ENCODE measurements at regions not wholly inside any gene's neighbourhood (a gene's known extent, or its start where the extent isn't known, plus 50 kb on each side); places are given as distances from the start of the nearest gene placed in this dataset.
"Not testable (repeated sequence)": the region's sequence is repeated elsewhere in the genome, so short reads cannot be mapped to it uniquely, and the experiment has no call there.

DNA sequence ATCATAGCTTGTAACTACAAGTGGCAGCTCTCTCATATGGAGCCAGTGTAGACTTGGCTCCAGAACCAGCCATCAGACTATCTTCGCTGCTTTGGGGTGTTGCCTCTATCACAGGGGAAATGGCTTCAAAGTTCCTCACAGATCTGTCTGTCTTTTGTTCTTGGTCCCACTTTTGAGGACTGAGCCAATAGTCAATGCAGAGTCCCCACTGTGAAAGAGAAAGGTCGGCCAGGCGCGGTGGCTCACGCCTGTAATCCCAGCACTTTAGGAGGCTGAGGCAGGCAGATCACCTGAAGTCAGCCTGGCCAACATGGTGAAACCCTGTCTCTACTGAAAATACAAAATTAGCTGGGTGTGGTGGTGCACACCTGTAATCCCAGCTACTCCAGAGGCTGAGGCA, 86.9 kb upstream of the FZD7 start:
- not testable (repeated sequence) for ATAC-seq (replicated peaks); H3K36me3 Mint-ChIP-seq (ENCODE audit: low read depth); H3K4me3 Mint-ChIP-seq; H3K4me1 Mint-ChIP-seq; H3K9me3 Mint-ChIP-seq; H3K27ac Mint-ChIP-seq
- peaks cover 12% of the 10 kb centered on the region for H3K27me3 Mint-ChIP-seq

DNA sequence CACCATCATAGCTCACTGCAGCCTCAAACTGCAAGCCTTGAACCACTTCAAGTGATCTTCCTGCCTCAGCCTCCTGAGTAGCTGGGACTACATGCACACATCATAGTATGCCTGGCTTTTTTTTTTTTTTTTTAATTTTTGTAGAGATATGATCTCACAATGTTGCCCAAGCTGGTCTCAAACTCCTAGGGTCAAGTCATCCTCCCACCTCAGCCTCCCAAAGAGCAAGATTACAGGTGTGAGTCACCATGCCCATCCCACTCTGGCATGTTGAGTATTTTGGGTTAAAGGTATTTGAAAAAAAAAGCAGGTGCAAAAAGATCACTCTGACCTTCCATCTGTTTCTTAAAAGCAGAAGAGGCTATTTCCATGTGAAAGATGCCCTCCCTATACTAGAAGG, 86.4 kb upstream of the FZD7 start:
- Mint-ChIP-seq H3K4me3 (no peak overlapping the region), H3K27ac (no peak overlapping the region), H3K4me1 (no peaks in the 10 kb centered on the region), H3K27me3 (peaks cover 9% of the 10 kb centered on the region), H3K36me3 (ENCODE audit: low read depth) (no peaks in the 10 kb centered on the region), H3K9me3 (no peaks in the 10 kb centered on the region)
- no peak for ATAC-seq (replicated peaks)

- ATAC-seq (replicated peaks): no peak
- Mint-ChIP-seq H3K27ac (no peak overlapping the region), H3K4me1 (no peaks in the 10 kb centered on the region), H3K27me3 (peaks cover 9% of the 10 kb centered on the region), H3K36me3 (ENCODE audit: low read depth) (no peaks in the 10 kb centered on the region), H3K9me3 (no peaks in the 10 kb centered on the region), H3K4me3 (no peak overlapping the region)
Measured at GRCh38 chr2:201949181-201949926, 84.3 kb upstream of the FZD7 start.

- Mint-ChIP-seq H3K4me1 (no peaks in the 10 kb centered on the region), H3K36me3 (ENCODE audit: low read depth) (no peaks in the 10 kb centered on the region), H3K27me3 (peaks cover 9% of the 10 kb centered on the region), H3K27ac (no peak overlapping the region), H3K4me3 (no peak overlapping the region), H3K9me3 (no peaks in the 10 kb centered on the region)
- no peak for ATAC-seq (replicated peaks)
Measured at GRCh38 chr2:201949927-201950246, 83.8 kb upstream of the FZD7 start.

GRCh38 chr2:201950606-201951005, 83.0 kb upstream of the FZD7 start:
- Mint-ChIP-seq H3K27me3 (peaks cover 13% of the 10 kb centered on the region), H3K9me3 (no peaks in the 10 kb centered on the region), H3K27ac (no peak overlapping the region), H3K4me1 (no peaks in the 10 kb centered on the region), H3K36me3 (ENCODE audit: low read depth) (no peaks in the 10 kb centered on the region), H3K4me3 (no peak overlapping the region)
- no peak for ATAC-seq (replicated peaks)

DNA sequence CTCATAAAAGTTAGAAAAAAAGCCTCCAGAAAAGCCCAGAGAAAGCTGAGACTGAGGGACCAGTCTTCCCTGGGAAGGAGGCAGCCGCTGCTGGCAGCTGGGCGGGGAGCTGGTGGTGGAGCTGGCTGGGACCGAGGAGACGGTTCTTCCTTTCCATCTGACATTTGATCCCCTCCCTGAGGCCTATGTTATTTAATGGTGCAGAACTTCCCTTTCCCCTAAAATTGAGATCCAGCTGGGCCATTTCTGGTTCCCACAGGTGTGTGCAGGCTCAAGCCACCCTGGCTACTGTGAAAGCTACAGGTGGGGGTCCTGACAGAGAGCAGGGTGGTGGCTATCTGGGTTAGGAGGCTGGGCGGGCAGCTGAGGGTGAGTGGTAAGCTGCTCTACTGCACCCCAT, 81.5 kb upstream of the FZD7 start:
- Mint-ChIP-seq H3K4me1 (no peaks in the 10 kb centered on the region), H3K4me3 (no peak overlapping the region), H3K27ac (no peak overlapping the region), H3K9me3 (no peaks in the 10 kb centered on the region), H3K36me3 (ENCODE audit: low read depth) (no peaks in the 10 kb centered on the region), H3K27me3 (peaks cover 22% of the 10 kb centered on the region)
- ATAC-seq (replicated peaks): no peak

- ATAC-seq (replicated peaks): no peak
Measured at GRCh38 chr2:201953396-201953795, 80.3 kb upstream of the FZD7 start.

DNA sequence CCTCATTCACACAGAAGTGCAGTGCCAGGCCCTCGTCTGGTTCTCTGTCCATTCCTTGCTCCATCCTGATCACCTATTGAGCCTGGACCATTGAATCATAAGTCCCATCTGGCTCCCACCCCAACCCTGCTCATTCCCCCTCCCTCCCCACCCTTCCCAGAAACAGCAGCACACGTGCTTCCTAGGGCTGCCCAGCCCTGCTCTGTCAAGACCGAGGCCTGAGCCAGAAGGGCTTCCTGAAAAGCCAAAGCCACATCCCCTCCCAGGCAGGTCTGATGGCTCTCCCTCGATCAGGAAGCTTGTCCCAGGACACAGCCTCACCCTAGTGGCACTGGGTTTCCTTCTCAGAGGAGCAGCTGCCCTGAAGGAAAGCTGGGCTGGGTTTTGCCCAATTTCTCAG, 79.8 kb upstream of the FZD7 start:
- H3K4me1 Mint-ChIP-seq: no peaks in the 10 kb centered on the region
- H3K27me3 Mint-ChIP-seq: peaks cover 18% of the 10 kb centered on the region
- no peak for ATAC-seq (replicated peaks)
- no peak overlapping the region for H3K4me3 Mint-ChIP-seq
- H3K27ac Mint-ChIP-seq: no peak overlapping the region
- no peaks in the 10 kb centered on the region for H3K36me3 Mint-ChIP-seq (ENCODE audit: low read depth)
- no peaks in the 10 kb centered on the region for H3K9me3 Mint-ChIP-seq

More at GRCh38 chr2:201953396-201953795, 80.3 kb upstream of the FZD7 start:
- Mint-ChIP-seq H3K27ac (no peak overlapping the region), H3K9me3 (no peaks in the 10 kb centered on the region), H3K27me3 (peaks cover 18% of the 10 kb centered on the region), H3K4me1 (no peaks in the 10 kb centered on the region), H3K36me3 (ENCODE audit: low read depth) (no peaks in the 10 kb centered on the region), H3K4me3 (no peak overlapping the region)

- no peak overlapping the region for H3K27ac Mint-ChIP-seq
- H3K4me1 Mint-ChIP-seq: no peaks in the 10 kb centered on the region
- H3K36me3 Mint-ChIP-seq (ENCODE audit: low read depth): no peaks in the 10 kb centered on the region
- peaks cover 13% of the 10 kb centered on the region for H3K27me3 Mint-ChIP-seq
- no peaks in the 10 kb centered on the region for H3K9me3 Mint-ChIP-seq
- ATAC-seq (replicated peaks): no peak
- H3K4me3 Mint-ChIP-seq: no peak overlapping the region
Measured at GRCh38 chr2:201955231-201955630, 78.4 kb upstream of the FZD7 start.

- peaks cover 13% of the 10 kb centered on the region for H3K27me3 Mint-ChIP-seq
- H3K4me3 Mint-ChIP-seq: no peak overlapping the region
- H3K27ac Mint-ChIP-seq: no peak overlapping the region
- no peaks in the 10 kb centered on the region for H3K4me1 Mint-ChIP-seq
- no peaks in the 10 kb centered on the region for H3K9me3 Mint-ChIP-seq
- no peaks in the 10 kb centered on the region for H3K36me3 Mint-ChIP-seq (ENCODE audit: low read depth)
- no peak for ATAC-seq (replicated peaks)
Measured at GRCh38 chr2:201955702-201956141, 77.9 kb upstream of the FZD7 start.

DNA sequence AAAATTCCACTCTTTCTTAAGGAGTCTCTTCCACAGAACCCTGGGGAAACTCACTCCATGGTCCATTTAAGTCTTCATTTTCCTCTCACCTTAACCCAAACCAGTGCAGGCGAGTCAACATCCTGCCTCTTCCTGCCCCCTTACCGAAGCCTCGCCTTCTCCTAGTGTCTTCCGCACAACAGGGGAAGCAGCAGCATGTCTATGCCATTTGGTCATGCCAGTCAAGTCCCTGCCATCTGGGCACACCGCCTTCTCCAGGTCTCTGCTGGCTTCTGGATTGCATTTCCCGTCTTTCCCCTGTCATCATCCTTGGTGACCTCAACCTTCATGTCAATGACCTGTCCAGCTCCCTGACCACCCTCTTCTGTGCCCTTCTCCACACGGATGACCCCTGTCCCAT, 77.3 kb upstream of the FZD7 start:
- ATAC-seq (replicated peaks): no peak
- Mint-ChIP-seq H3K4me1 (no peaks in the 10 kb centered on the region), H3K27me3 (peaks cover 13% of the 10 kb centered on the region), H3K9me3 (no peaks in the 10 kb centered on the region), H3K36me3 (ENCODE audit: low read depth) (no peaks in the 10 kb centered on the region), H3K4me3 (no peak overlapping the region), H3K27ac (no peak overlapping the region)

DNA sequence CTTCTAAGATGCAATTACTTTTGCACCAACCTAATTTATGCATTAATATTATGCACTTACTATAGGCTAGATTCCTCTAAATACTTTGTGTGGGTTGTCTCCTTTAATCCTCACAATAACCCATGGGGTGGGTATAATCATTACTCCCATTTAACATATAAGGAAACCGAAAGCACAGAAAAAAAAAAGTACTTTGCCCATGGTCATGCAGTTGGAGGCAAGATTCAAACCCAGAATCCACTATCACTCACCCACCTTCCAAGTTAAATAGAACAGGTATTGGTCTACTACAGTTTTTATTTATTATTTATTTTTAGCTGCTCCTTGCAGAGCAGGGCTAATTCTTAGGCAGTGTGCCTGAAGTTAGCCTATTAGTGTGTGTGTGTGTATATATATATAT, 76.6 kb upstream of the FZD7 start:
- H3K9me3 Mint-ChIP-seq: no peaks in the 10 kb centered on the region
- ATAC-seq (replicated peaks): no peak
- no peak overlapping the region for H3K27ac Mint-ChIP-seq
- H3K27me3 Mint-ChIP-seq: peaks cover 13% of the 10 kb centered on the region
- H3K4me3 Mint-ChIP-seq: no peak overlapping the region
- no peaks in the 10 kb centered on the region for H3K36me3 Mint-ChIP-seq (ENCODE audit: low read depth)
- no peaks in the 10 kb centered on the region for H3K4me1 Mint-ChIP-seq

DNA sequence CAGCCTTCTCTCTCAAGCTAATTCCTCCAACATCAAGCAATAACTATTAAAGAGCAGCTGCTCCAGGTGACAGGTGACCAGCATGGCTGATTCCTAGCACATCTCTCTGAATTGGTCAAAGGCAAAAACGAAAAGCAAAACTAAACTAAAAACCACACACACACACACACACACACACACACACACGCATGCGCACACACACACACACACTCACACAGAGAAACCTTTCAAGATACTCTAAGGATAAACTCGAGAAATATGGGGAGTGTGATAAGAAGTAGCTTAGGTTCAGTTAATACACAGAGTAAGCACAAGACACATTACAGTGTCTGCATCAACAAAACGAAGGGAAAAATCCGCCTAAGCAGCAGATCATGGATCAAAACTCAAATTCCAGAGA, 74.5 kb upstream of the FZD7 start:
- ATAC-seq (replicated peaks): no peak
- no peak overlapping the region for H3K4me3 Mint-ChIP-seq
- no peak overlapping the region for H3K27ac Mint-ChIP-seq
- H3K36me3 Mint-ChIP-seq (ENCODE audit: low read depth): no peaks in the 10 kb centered on the region
- H3K9me3 Mint-ChIP-seq: no peaks in the 10 kb centered on the region
- no peaks in the 10 kb centered on the region for H3K4me1 Mint-ChIP-seq
- H3K27me3 Mint-ChIP-seq: peaks cover 13% of the 10 kb centered on the region

DNA sequence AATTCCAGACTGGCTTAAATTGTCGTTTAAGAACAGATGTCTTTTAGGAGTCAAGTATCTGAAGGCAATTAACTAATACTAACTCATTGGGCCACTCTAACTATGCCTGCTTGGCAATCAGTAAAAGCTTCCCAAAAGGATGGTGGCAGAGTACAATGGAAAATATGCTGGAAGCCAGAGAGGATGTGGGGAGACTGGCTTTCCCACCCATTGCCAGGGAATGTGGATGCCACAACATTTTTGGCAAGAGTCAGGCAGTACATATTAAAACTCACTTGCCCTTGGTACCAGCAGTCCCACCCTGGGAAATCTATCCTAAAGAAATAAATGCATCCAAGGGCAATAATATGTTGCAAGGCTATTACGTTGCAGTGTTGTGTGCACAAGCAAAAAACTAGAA, 74.0 kb upstream of the FZD7 start:
- peaks cover 13% of the 10 kb centered on the region for H3K27me3 Mint-ChIP-seq
- no peaks in the 10 kb centered on the region for H3K4me1 Mint-ChIP-seq
- no peak for ATAC-seq (replicated peaks)
- no peak overlapping the region for H3K27ac Mint-ChIP-seq
- H3K9me3 Mint-ChIP-seq: no peaks in the 10 kb centered on the region
- H3K36me3 Mint-ChIP-seq (ENCODE audit: low read depth): no peaks in the 10 kb centered on the region
- H3K4me3 Mint-ChIP-seq: no peak overlapping the region

DNA sequence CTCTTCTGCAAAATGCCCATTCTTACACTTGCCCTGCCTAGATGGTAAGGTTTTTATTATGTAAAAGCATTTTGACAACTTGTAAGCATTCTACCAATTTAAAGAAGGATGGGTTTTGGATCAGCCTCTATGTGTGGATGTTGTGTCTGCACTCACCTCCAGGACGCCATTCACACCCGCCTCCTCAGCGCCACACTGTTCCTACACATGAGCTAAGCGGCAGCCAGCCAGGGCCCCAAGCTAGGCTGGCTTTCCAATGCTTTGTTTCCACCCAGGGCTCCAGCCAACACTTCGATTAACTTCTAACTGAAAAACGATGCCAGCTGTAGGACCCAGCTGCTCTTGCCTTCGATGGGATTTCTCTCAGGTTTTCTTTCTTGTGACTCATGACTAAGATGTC, 73.3 kb upstream of the FZD7 start:
- Mint-ChIP-seq H3K27ac (no peak overlapping the region), H3K27me3 (peaks cover 11% of the 10 kb centered on the region), H3K4me3 (no peak overlapping the region), H3K4me1 (no peaks in the 10 kb centered on the region), H3K9me3 (no peaks in the 10 kb centered on the region), H3K36me3 (ENCODE audit: low read depth) (no peaks in the 10 kb centered on the region)
- ATAC-seq (replicated peaks): no peak

DNA sequence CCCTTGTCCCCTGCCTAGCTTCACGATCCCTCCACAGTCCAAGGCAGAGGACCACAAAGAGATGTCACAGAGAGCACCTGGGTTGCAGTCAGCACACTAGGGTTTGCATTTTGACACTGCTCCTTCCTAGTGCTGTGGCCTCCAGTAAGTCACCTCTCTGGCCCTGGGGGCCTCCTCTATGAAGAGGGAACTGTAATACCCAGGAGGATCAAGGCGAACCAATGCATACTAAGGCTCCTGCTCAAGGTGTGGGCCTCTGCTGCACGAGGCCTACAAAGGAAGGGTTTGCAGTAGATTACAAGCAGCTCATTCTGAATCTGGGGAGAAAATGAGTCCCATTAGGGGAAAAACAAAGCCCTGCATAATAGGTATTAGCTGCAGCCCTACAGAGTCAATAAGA, 72.3 kb upstream of the FZD7 start:
- no peak overlapping the region for H3K27ac Mint-ChIP-seq
- no peak overlapping the region for H3K4me3 Mint-ChIP-seq
- H3K27me3 Mint-ChIP-seq: peaks cover 6% of the 10 kb centered on the region
- no peaks in the 10 kb centered on the region for H3K36me3 Mint-ChIP-seq (ENCODE audit: low read depth)
- ATAC-seq (replicated peaks): no peak
- no peaks in the 10 kb centered on the region for H3K9me3 Mint-ChIP-seq
- no peaks in the 10 kb centered on the region for H3K4me1 Mint-ChIP-seq
